Inferior parietal cortex (tissue), 1 donor: ENCODE measurements at regions not wholly inside any gene's neighbourhood (a gene's known extent, or its start where the extent isn't known, plus 50 kb on each side); places are given as distances from the start of the nearest gene placed in this dataset.

ENCODE experiments used
- DNase-seq: peaks from one replicate; pipeline ENCODE4 v3.0.0-alpha.2; 2016; ENCODE audit errors: extremely low spot score

GRCh38 chr3:151935446-151935845, 62.0 kb downstream of the SUCNR1 start:
- DNase-seq = no peak

- DNase-seq = no peak
Observed at GRCh38 chr3:151940481-151940880, 67.0 kb downstream of the SUCNR1 start.

- no peak for DNase-seq
Observed at GRCh38 chr3:151943539-151943938, 70.1 kb downstream of the SUCNR1 start.

DNA sequence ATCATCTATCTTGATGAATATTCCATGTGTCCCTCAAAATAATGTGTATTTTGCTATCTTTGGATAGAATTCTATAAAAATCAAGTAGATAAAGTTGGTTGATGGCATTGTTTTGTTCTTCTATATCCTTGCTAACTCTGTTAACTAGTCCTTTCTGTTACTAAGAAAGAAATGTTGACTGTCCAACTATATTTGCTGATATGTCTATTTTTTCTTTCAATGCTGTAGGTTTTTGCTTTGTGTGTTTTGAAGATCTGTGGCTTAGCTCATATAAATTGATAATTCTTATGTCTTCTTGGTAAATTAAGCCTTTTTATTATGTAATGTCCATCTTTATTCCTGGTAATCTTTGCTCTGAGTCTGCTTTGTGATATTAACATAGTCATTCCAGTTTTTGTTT, 70.9 kb downstream of the SUCNR1 start:
- no peak for DNase-seq

GRCh38 chr3:151946606-151947005, 73.2 kb downstream of the SUCNR1 start:
- DNase-seq = no peak

DNA sequence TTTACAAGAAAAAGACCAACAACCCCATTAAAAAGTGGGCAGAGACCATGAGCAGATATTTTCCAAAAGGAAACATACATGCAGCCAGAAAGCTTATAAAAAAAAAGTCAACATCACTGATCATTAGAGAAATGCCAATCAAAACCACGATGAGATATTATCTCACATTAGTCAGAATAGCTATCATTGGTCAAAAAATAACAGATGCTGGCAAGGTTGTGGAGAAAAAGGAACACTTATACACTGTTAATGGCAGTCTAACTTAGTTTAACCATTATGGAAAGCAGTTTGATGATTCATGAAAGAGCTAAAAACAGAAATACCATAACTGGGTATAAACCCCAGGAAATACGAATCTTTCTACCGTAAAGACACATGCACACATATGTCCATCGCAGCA, 76.3 kb downstream of the SUCNR1 start:
- DNase-seq = no peak

DNA sequence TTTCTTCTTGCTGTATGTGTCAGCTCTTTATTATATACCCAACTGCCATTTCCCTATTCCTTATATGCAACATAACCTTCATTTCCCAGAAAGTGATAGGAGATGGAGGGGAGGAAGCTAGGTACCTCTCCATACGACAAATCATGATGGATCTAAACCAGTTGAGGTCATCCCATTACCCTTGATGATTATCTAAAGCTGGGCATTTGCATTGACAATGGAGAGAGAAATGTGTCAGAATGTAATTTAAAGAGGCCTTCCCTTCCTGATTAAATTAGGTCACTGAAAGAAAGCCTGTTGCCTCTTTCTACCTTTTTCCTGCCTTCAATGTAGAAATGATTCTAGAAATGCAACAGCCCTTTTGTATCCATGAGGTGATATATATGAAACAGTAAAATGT, 81.9 kb downstream of the SUCNR1 start:
- no peak for DNase-seq

GRCh38 chr3:151960961-151961580, 87.6 kb downstream of the SUCNR1 start:
- no peak for DNase-seq

DNA sequence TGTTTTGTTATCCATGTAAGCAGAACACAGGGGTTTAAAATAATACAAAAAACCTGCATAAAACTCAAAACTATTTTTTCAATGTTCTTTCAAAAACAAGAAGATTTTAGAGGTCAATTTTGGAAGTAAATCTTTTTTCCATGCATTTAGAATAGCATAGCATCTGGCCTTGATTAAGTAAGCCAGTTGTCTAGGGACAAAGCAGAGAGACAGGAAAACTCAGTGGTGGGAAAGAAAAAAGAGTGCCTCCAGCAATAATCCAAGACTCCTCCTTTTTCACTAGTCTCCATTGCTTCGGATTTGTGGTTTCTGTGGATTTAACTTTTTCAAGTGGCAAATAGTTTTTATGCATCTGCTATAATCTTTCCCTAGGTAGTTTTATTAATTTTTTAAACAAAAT, 88.9 kb downstream of the SUCNR1 start:
- no peak for DNase-seq

GRCh38 chr3:151962912-151963311, 89.5 kb downstream of the SUCNR1 start:
- DNase-seq = no peak

- no peak for DNase-seq
Observed at GRCh38 chr3:151964743-151965142, 91.3 kb downstream of the SUCNR1 start.

GRCh38 chr3:151969026-151969642, 95.7 kb downstream of the SUCNR1 start:
- no peak for DNase-seq

DNA sequence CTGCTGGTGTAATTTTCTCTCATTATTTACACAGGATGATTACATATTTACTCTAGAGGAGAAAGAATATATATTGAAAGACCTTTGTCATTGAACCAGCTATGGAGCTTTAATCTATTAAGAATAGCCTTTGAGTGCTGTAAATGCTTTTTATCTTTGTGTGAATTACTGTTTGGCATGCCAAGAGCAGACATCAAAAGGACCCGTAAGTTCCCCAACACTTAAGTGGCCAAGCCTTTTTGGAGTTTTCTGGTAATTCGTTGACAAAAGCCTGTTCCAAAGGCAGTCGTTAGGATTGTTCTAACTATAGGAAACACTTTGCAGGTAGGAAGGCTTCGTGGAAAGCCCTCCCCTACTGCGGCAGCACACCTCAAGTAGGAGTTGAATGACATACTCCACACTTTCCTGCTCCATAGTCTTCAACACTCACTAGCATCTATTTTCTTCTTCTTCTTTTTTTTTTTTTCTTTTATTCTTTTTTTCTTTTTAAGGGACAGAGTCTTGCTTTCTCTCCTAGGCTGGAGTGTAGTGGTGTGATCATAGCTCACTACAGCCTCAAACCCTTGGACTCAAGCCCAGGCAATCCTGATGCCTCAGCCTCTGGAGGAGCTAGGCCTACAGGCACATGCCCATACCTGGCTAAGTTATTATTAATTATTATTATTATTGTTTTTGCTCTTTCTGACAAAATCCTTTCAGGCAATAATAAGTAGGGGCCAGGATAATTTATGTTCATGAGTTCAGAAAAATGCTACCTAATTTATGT, 98.6 kb downstream of the SUCNR1 start:
- no peak for DNase-seq

DNA sequence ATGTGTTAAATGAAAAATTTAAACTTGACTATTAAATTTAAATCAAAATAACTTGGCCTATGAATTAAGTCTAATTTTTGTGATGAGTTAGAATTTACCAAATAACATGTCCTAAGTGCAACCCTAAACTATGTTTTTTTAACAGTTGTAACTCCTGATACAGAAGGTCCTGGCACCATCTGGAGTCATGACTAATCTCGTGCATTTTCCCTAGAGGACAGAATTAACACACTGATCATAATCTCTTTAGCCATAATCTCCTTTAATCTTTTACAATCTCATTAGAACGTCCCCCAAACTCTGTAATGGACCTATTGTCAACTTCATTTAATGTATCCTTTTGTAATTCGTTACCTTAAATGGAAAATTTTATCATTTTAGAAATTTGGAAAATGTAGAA, 100.6 kb downstream of the SUCNR1 start:
- no peak for DNase-seq

GRCh38 chr3:151976211-151977050, 103.0 kb downstream of the SUCNR1 start:
- DNase-seq = no peak

DNA sequence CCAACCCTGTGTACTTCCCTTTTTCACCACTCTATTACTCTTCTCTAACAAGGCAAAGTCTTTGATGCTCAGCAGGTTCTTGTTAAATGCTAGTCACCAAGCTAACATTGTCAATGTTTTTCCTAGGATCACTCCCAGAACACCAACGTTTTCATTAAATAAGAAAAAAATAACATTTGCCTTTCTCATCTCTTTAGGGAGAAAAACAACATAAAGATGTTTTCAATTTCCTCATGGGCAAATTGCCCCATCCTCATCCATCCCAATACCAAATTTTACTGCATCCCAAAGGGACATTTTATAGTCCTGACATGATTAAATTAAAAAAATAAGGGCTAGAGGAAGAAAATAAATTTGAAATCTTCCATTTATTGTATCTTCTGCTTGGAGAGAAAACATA, 106.5 kb downstream of the SUCNR1 start:
- no peak for DNase-seq

- no peak for DNase-seq
Observed at GRCh38 chr3:151983538-151983937, 110.1 kb downstream of the SUCNR1 start.

- DNase-seq = no peak
Observed at GRCh38 chr3:151985787-151986430, 112.5 kb downstream of the SUCNR1 start.

DNA sequence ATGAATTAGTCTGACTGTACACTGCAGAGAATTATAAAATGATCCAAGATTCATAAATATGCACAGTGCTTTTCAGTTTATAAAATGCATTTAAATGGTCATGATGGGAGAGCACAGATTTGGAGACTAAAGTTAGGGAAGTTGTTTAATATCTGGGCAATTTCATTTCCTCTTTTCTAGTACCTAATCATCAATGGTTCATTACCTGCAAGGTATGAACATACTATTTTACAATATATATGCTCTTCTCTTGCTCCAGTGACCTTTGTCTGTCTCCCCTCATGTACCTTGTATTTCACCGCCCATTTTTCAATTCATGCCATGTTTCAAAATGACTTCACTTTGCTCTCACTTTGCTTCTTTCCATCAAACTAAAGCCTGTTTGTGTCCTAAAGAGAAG, 114.5 kb downstream of the SUCNR1 start:
- DNase-seq = no peak

GRCh38 chr3:151989621-151990020, 116.2 kb downstream of the SUCNR1 start:
- no peak for DNase-seq

GRCh38 chr3:151990696-151991376, 117.4 kb downstream of the SUCNR1 start:
- no peak for DNase-seq
